NCI-H524 treated with DMSO at 0.1 percent for 48 hours (cell line): ENCODE measurements at regions not wholly inside any gene's neighbourhood (a gene's known extent, or its start where the extent isn't known, plus 50 kb on each side); places are given as distances from the start of the nearest gene placed in this dataset.
"Not testable (repeated sequence)": the region's sequence is repeated elsewhere in the genome, so short reads cannot be mapped to it uniquely, and the experiment has no call there.

Experiments used
- DNase-seq: peaks from one replicate; lab custom pipeline; 2025; lab: John Stamatoyannopoulos, UW

DNA sequence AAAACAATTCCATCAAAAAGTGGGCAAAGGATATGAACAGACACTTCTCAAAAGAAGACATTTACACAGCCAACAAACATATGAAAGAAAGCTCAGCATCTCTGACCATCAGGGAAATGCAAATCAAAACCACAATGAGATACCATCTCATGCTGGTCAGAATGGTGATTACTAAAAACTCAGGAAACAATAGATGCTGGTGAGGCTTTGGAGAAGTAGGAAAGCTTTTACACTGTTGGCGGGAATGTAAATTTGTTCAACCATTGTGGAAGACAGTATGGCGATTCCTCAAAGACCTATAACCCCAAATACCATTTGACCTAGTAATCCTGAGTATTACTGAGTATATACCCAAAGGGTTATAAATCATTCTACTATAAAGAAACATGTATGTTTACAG, 452.9 kb downstream of the SEMA3D start:
- not testable (repeated sequence) for DNase-seq

DNA sequence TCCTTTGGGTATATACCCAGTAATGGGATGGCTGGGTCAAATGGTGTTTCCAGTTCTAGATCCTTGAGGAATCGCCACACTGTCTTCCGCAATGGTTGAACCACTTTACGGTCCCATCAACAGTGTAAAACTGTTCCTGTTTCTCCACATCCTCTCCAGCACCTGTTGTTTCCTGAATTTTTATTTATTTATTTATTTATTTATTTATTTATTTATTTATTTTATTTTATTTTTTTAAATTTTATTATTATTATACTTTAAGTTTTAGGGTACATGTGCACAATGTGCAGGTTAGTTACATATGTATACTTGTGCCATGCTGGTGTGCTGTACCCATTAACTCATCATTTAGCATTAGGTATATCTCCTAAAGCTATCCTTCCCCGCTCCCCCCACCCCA, 456.0 kb downstream of the SEMA3D start:
- DNase-seq = not testable (repeated sequence)

DNA sequence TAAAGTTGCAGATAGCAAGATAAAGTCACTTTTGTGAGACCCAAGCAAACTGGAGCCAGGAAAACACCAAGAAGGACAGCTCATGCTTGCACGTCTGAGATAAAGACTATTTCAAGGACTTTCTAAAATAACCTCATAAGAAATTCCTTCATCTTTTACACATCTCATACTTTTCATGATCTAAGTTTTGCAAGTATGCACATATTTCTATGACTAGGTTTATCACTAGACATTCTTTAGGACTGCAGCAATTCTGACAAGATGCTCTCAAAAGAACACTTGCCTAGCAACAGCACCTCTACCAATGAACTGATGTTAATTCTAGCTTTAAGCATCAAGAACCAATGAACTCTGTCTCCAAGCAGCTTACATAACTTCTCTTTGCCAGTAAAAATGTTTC, 457.6 kb downstream of the SEMA3D start:
- DNase-seq = no peak

DNA sequence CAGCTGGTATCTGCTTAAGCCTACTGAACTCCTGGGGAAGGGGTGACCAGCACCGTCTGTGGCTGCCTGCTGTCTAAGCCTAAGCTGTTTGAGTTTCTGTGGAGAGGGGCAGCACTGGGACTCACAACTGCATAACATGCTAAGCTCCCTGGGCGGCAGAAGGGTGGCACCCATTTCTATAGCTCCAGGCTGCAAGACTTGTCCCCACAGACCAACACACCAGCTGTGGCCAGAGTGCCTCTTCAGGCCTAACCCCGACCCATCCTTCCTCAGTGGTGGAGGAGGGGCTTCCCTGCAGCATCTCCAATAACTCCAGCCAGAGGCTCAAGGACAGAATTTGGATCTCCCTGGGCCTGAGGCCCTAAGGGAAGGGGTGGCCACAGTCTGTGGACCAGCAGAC, 464.1 kb downstream of the SEMA3D start:
- no peak for DNase-seq

DNA sequence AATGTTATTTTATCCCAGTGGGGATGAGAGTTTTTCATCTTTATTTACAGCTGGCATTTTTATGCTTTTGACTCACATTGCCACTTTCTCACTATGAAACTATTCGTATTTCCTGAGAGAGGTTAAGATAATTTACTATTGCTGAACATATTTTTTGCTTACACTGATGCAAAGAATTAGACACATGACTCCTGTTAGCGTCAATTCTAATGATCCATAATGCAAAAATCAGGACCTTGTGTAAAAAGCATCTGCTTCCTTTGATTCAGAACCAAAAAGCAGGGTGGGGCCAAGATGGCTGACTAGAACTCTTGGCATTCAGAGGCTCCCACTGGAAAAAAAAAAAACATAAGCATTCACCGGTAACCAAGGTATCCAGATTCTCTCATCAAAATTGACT, 464.8 kb downstream of the SEMA3D start:
- no peak for DNase-seq

DNA sequence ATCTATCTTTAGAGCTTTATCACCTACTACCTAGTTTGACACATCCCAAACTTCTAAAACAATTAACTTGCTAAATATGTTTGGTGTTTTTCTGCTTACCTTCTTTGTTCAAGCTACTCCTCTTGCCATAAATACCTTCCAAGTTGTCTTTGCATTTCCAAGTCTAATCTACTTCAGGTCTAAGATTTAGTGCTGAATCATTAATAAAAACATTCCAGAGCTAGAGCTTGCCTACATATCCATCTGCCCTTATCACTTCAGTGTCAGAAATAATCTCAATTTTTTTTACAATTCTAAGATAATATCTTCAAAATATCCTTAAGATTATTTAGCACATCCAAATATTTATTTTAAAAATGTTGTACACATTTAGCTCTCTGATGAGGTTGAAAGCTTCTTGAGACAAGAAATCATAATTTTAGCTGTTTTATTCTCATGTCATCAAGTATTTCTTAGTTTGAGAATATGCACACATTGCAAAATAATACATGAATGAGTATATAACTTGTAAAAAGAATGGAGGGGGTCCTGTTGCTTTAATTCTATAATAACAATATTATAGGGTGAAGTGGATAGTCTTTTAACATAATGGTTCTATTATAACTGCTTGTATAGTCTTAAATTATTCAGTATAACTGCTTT, 466.3 kb downstream of the SEMA3D start:
- DNase-seq = no peak

DNA sequence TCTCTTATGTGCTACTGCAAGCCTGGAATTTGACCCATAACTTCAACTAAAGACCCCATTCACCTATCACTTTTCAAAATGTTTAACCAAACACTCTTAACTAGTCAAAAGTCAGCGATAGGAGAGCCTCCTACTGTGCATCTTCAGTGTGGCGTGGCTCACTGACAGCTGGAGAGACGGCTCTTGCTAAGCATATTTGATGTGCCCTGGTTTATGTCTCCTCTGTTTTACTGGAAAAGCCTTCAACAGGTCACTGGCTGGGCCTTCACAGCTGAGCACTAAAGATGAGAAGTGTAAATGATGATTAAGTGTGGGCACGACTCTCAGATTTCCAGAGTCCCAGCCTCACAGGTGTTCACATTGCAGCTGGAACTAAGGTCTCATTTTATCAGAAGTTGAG, 472.1 kb downstream of the SEMA3D start:
- no peak for DNase-seq

DNA sequence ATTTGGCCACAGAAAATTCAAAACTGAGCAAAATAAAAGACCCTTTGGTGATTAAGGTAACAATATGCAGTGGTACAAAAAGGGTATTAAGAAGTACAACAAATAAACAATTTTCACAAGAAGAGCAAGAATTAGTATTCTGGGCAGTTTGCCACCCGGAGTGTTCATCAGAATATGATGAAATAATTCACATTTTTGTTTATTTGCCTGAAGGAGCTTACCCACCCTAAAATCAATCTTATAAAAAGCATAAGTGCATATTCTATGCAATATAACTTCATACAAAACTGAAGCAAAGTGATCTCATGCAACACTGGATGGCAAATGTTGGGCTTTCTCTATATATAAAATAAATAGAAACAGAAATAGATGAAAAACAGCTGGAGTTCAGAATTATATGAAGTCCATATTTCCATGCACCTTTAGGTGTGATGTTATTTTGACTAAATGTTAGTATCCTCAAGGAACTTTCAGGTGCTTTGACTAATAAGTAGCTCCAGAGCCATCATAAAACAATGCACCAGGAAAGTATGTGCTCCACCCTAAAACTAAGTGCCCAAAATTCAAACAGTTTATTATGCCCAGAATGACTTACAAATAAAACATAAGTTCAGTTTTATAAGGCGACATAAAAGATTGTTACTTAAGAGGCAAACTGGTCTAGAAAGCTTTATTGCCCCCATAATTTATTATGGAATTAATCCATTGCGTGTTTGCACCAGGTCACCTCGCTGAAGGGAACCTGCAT, 474.3 kb downstream of the SEMA3D start:
- DNase-seq = no peak

DNA sequence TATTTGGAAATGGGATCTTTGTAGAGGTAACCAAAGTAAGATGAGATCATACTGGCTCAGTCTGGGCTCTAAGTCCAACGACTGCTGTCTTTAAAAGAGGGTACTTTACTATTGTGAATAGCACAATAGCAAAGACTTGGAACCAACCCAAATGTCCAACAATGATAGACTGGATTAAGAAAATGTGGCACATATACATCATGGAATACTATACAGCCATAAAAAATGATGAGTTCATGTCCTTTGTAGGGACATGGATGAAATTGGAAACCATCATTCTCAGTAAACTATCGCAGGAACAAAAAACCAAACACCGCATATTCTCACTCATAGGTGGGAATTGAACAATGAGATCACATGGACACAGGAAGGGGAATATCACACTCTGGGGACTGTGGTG, 476.3 kb downstream of the SEMA3D start:
- DNase-seq = not testable (repeated sequence)

DNA sequence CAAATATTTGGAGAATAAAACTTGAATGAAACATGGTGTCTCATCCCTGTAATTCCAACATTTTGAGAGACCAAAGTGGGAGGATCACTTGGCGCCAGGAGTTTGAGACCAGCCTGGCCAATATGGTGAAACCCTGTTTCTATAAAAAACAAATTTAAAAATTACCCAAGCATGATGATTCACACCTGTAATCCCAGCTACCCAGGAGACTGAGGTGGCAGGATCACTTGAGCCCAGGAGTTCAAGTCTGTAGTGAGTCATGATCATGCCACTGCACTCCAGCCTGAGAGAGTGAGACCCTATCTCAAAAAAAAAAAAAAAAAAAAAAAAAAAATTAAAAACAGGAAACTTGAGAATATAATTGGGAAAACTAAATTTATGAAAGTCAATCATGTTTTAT, 481.1 kb downstream of the SEMA3D start:
- DNase-seq = no peak

DNA sequence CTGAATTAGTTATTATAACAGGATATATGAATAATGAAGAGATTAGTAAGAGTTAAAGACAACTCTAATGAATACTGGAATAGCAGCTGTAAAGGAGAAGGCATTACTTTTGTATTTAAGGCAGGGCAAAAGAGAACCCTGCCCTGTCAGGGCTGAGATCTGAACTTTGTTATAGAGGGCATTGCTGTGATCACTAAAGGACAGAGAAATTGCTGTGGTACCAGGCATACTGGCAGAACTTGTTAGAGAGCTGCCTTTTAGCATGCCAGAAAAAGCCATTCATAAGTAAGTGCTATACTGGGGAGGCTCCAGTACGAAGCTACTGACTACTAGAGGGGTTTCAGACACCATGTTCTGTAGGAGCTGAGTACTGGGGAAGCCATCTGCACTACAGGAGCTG, 481.8 kb downstream of the SEMA3D start:
- no peak for DNase-seq

DNA sequence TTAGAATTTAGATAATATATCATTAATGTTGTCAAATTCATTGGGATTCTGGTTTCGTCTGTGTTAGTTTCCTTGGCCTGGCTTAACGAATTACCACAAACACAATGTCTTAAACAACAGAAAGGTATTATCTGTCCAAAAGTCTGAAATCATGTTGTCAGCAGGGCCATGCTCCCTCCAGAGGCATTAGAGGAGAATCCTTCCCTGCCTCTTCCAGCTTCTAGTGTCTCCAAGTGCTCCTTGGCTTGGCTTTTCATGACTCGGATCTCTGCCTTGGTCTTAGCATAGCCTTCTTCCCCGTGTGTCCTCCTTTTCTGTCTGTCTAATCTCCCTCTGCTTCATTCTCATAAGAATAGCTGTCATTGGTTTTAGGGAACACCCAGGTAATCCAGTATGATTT, 482.5 kb downstream of the SEMA3D start:
- DNase-seq = no peak

DNA sequence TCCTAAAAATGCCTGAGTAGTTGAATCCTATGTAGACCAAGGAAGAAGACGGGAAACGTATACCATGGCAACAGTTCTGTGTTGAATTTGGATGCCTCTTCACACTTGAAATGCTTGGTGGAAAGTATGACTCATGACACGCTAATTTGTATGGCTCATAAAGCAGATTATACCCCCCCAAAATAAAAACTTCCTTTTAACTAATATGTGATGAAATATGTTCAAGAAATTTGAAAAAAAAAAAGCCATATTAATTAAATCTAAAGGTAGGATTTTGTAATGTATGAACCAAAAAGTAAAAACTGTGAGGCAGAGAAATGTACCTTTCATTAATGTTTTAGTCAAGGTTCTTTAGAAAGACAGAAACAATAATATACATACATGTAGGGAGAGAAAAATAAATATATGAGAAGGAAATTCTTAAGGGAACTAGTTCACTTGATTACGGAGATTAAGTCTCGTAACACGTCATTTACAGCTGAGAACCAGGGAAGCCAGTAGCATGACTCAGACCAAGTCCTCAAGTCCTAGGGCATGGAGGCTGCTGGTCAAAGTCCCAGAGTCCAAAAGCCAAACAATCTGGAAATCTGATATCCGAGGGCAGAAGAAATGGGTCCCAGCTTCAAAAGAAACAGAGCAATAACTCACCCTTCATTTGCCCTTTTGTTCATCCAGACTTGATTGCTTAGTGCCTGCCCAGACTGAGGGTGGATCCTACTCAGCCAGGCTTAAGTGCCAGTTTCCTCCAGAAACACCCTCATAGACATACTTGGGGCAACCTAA, 485.1 kb downstream of the SEMA3D start:
- no peak for DNase-seq

DNA sequence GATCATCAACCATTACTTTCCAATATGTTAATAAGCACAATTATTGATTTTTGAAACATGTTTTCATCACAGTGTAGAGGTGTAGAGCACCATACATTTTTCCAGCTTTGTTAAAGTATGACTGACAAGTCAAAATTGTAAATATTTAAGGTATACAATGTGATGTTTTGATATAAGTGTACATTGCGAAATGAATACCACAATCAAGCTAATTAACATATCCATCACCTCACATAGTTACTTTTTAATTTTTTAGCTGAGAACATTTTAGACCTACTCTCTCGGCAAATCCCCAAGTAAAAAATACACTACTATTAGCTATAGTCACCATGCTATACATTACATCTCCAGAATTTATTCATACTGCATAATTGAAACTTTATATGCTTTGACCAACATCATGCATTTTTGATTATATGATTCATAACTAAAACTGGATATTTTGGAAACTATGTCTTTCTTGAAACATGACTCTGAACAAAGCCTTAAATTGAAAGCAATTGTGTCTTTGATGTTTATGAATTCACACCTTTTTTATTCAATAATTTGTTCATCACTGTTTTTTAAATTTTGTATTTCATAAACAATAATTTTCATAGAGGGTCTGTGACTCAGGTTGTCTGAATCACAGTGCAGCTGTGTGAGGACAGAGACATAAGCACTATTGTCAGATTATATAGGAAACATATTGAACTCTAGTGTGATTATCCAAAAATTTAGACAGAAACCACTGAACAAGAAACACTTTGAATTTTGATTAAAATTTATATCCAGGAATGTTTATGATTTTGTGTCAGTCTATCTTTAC, 486.1 kb downstream of the SEMA3D start:
- DNase-seq = no peak

DNA sequence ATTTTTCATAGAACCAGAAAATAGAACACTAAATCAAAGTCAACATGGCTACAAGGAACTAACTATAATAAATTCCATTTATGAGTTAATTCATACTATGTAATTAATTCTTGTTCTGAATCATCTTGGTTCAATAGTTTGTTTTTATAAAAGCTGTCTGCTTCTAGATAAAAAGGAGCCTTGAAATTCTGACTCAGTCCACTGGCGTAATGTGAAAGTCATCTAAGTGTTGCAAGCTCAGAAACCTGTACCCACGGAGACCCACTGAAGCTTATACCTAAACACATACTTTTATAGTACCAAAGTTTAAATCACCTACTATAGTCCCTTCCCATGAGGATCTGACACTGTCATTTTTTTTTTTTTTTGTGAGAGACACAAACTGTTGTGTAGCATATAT, 489.4 kb downstream of the SEMA3D start:
- DNase-seq = no peak

DNA sequence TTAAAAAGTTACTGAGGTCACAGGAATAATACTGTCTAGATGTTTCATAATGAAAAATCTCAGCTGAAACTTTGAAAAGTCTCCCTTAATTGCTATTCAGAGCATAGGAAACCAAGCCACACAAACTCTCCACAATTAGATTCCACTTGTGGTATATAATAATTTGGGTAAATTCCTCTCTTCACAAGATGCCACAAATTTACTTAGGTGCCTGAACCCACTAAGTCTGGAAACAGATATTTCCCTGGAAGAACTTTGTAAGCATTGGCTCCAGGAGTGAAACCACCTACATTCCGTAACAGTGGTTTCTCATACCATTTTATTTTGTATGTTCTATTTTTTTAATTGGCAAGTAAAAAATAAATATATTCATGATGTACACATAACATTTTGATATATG, 493.4 kb downstream of the SEMA3D start:
- DNase-seq = no peak

DNA sequence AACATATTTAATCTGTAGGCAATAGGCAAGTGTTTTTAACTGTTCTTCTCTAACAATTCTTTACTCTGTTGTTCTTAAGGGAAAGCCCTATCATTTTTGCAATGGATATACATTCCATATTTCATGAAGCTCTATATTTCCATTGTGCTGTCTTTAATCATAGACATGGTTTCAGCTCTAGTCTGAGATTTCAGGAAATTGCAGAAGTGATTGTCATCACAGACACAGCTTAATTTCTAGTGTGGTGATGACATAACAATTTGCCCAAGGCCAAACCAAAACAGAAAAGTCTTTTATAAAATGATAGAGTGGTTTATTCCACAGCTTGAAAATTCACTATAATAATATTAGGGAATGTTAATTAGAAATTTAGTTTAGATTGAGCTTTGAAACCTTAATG, 494.1 kb upstream of the SEMA3A start:
- no peak for DNase-seq

DNA sequence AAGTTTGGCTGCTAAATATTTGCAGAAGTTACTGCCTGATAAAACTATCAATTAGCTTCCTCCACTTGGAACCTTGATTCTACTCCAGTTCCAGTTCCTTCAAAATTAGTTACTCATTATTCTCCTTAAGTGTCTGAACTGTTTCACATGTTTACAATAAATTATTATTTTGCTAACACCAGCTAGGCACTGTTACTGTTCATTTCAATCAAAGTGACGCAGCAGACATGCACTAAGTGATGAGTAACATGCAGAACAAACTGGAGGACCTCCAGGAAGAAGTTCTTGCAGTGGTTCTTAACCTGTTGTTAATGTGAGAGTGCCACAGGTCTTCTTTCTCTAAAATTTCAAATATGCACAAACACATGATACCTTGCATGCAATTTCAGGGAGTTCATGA, 491.8 kb upstream of the SEMA3A start:
- no peak for DNase-seq

DNA sequence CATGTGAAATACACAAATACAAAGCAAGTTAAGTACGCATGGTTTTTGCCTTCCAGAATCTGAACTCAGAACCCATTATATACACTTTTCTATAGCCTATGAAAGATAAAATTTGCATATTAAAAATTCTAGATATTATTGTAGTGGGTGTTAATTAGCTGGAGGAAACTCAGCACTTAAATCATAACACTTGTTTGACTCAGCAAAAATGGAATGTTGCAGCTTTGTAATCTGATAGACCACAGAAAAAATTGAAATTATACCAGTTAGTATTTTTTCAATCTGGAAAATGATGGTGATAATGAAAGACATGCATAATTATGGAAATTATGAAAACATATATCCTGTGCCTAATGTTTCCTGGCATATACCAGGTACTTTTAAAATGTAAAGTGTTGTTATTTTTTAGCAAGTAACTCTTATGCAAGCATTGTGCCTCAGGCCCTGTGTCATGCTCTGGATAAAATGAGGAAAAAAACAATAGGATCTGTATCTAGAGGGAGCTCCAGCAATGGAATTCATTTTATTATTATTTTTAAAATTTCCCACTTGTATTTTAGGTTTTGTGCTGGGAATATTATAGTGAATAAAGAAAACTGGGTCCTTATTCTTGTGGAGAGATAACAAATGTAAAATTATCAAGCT, 490.4 kb upstream of the SEMA3A start:
- no peak for DNase-seq

DNA sequence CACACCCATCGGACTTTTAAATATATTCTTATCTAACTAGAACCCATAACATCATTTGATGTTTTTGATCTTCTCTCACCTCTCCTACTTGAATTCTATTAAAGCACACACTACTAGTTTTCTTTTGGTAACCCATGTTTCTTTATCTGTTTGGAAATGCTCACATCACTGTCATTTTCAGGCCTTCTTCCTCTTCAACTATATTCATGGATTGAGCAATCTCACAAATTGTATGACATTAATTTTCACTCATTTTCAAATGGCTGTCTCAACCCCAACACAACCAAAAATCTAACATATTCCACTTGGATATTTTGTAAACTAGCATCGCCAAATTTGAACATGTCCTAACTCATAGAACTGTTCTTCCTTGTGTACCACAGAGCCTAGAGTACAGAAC, 488.0 kb upstream of the SEMA3A start:
- DNase-seq = no peak

DNA sequence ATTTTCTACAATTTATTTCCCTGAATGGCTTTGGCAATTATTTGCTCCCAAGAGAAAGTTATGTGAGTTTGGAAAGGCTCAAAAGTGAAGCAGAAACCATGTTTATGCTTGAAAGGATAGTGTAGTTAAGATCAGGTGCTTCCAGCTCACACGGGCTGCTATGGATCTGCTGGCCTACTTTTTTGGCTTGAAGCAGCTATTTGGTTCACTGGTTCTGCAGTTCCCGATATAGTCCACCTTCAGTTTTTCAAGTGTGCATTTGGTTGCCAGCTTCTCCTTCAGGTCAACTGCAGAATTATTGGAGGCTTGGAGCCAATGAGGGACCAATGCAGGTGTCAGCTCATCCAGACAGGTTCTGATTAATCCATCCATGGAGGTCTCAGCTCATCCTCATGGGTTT, 484.3 kb upstream of the SEMA3A start:
- no peak for DNase-seq
